ENCODE measurements at regions not wholly inside any gene's neighbourhood (a gene's known extent, or its start where the extent isn't known, plus 50 kb on each side); places are given as distances from the start of the nearest gene placed in this dataset.

GRCh38 chr17:71232801-71233559 lies 887.8 kb upstream of the SOX9 start:
- Histone ChIP-seq H3K9me3 (no peaks in the 10 kb centered on the region), H3K36me3 (no peaks in the 10 kb centered on the region), H3K27me3 (no peaks in the 10 kb centered on the region), H3K4me3 (no peak overlapping the region), H3K4me1 (no peaks in the 10 kb centered on the region), H3K27ac (no peak overlapping the region)
- intact Hi-C loops (cut with DNase I): no loop called here
- TF ChIP-seq CTCF (IDR thresholded peaks at IDR 0.05): no peak
- DNase-seq (no peak), ATAC-seq (no peak)
- WGBS, 2 donors: 87 to 90% methylated on average over 9 of the region's 9 CpGs

GRCh38 chr17:71234349-71234748 lies 886.5 kb upstream of the SOX9 start:
- no peak overlapping the region for H3K27ac ChIP-seq
- H3K36me3 ChIP-seq: no peaks in the 10 kb centered on the region
- DNase-seq: no peak
- intact Hi-C loops (cut with DNase I): no loop called here
- H3K27me3 ChIP-seq: no peaks in the 10 kb centered on the region
- WGBS, 2 donors: 85 to 88% methylated on average over 7 of the region's 7 CpGs
- H3K4me1 ChIP-seq: no peaks in the 10 kb centered on the region
- no peak for TF ChIP-seq CTCF (IDR thresholded peaks at IDR 0.05)
- no peak overlapping the region for H3K4me3 ChIP-seq
- ATAC-seq: no peak
- H3K9me3 ChIP-seq: no peaks in the 10 kb centered on the region

GRCh38 chr17:71237903-71238538 lies 882.8 kb upstream of the SOX9 start:
- 54 to 64% methylated on average over 1 of the region's 1 CpG for WGBS, 2 donors
- Histone ChIP-seq H3K27me3 (no peaks in the 10 kb centered on the region), H3K36me3 (no peaks in the 10 kb centered on the region), H3K27ac (no peak overlapping the region), H3K9me3 (no peaks in the 10 kb centered on the region), H3K4me3 (no peak overlapping the region), H3K4me1 (no peaks in the 10 kb centered on the region)
- intact Hi-C loops (cut with DNase I): no loop called here
- peak in 2 of 9 donors; percentile 11 to 13 for TF ChIP-seq CTCF (IDR thresholded peaks at IDR 0.05)
- no peak for DNase-seq
- ATAC-seq: no peak

- Histone ChIP-seq H3K27me3 (no peaks in the 10 kb centered on the region), H3K36me3 (no peaks in the 10 kb centered on the region), H3K27ac (no peak overlapping the region), H3K4me1 (no peaks in the 10 kb centered on the region), H3K4me3 (no peak overlapping the region), H3K9me3 (peaks cover 0 to 5% (median 0%) of the 10 kb centered on the region in 11 donors)
- 56 to 58% methylated on average over 4 of the region's 4 CpGs for WGBS, 2 donors
- TF ChIP-seq CTCF (IDR thresholded peaks at IDR 0.05): no peak
- no peak for DNase-seq
- peak in 1 of 8 donors; percentile 12 for ATAC-seq
- intact Hi-C loops (cut with DNase I): no loop called here
These were observed 873.3 kb upstream of the SOX9 start for GRCh38 chr17:71247441-71248015.
